Adrenal gland (tissue), 5 donors: ENCODE measurements at regions not wholly inside any gene's neighbourhood (a gene's known extent, or its start where the extent isn't known, plus 50 kb on each side); places are given as distances from the start of the nearest gene placed in this dataset.

Source experiments
- CTCF ChIP-seq, 6 experiments: fragments of 450-650 bp in 4 of 6; fragments of 200-600 bp in 2 of 6; sonication (generic) in 1 of 6; IDR thresholded peaks; 1 replicate in 5 of 6; 2 replicates in 1 of 6; pipeline versions ENCODE4 v1.5.1 to v1.8.0; 2016 to 2021; ENCODE audit warnings: antibody characterized with exemption in 6 of 6, mild to moderate bottlenecking in 2 of 6, moderate library complexity in 1 of 6
- POLR2A ChIP-seq, 2 donors: fragments of 450-650 bp; IDR thresholded peaks; one replicate each; pipeline ENCODE4 v1.6.1; 2017; ENCODE audit warnings: antibody characterized with exemption in 2 of 2, mild to moderate bottlenecking in 2 of 2, moderate library complexity in 1 of 2
- donor health status: DM: no; HTN: no; CAD: no.

- no peak for TF ChIP-seq CTCF (IDR thresholded peaks at IDR 0.05)
- no peak for TF ChIP-seq POLR2A (IDR thresholded peaks at IDR 0.05)
Measured at GRCh38 chr16:55256412-55257016, 67.5 kb upstream of the IRX6 start.
